ENCODE measurements at regions not wholly inside any gene's neighbourhood (a gene's known extent, or its start where the extent isn't known, plus 50 kb on each side); places are given as distances from the start of the nearest gene placed in this dataset.

- Mint-ChIP-seq H3K9me3 (peaks cover 5 to 15% of the 10 kb centered on the region in 2 donors), H3K27ac (peak overlapping the region; percentile 87 to 95), H3K36me3 (peaks cover 9 to 11% of the 10 kb centered on the region in 2 donors)
- DNase-seq (ENCODE audit: low spot score in 2 of 2) (peak; percentile 71 to 80), ATAC-seq (peak; percentile 80 to 84)
Observed at GRCh38 chr16:79269211-79269863, 331.2 kb downstream of the MAF start.

- Mint-ChIP-seq H3K9me3 (peaks cover 6 to 15% of the 10 kb centered on the region in 2 donors), H3K27ac (peak overlapping the region; percentile 81 to 84), H3K36me3 (peaks cover 14 to 15% of the 10 kb centered on the region in 2 donors)
- DNase-seq (ENCODE audit: low spot score in 2 of 2) (peak; percentile 56 to 65), ATAC-seq (peak; percentile 30 to 42)
Observed at GRCh38 chr16:79267781-79268180, 332.8 kb downstream of the MAF start.

GRCh38 chr16:79267146-79267545, 333.4 kb downstream of the MAF start:
- H3K27ac Mint-ChIP-seq: peak overlapping the region; percentile 62 to 81
- DNase-seq (ENCODE audit: low spot score in 2 of 2) (no peak), ATAC-seq (no peak)
- H3K36me3 Mint-ChIP-seq: peaks cover 14 to 15% of the 10 kb centered on the region in 2 donors
- H3K9me3 Mint-ChIP-seq: peaks cover 9 to 12% of the 10 kb centered on the region in 2 donors

- ATAC-seq (no peak), DNase-seq (ENCODE audit: low spot score in 2 of 2) (no peak)
- Mint-ChIP-seq H3K27ac (no peak overlapping the region), H3K36me3 (peaks cover 14 to 15% of the 10 kb centered on the region in 2 donors), H3K9me3 (peaks cover 9 to 12% of the 10 kb centered on the region in 2 donors)
Observed at GRCh38 chr16:79265701-79266100, 334.8 kb downstream of the MAF start.

GRCh38 chr16:79265196-79265595, 335.3 kb downstream of the MAF start:
- Mint-ChIP-seq H3K9me3 (peaks cover 9 to 12% of the 10 kb centered on the region in 2 donors), H3K36me3 (peaks cover 14 to 15% of the 10 kb centered on the region in 2 donors), H3K27ac (no peak overlapping the region)
- DNase-seq (ENCODE audit: low spot score in 2 of 2) (no peak), ATAC-seq (no peak)

GRCh38 chr16:79264237-79265109, 336.1 kb downstream of the MAF start:
- Mint-ChIP-seq H3K9me3 (peaks cover 9 to 12% of the 10 kb centered on the region in 2 donors), H3K27ac (no peak overlapping the region), H3K36me3 (peaks cover 14 to 15% of the 10 kb centered on the region in 2 donors)
- ATAC-seq: no peak
- no peak for DNase-seq (ENCODE audit: low spot score in 2 of 2)

- Mint-ChIP-seq H3K9me3 (peaks cover 9 to 12% of the 10 kb centered on the region in 2 donors), H3K27ac (no peak overlapping the region), H3K36me3 (peaks cover 14 to 15% of the 10 kb centered on the region in 2 donors)
- no peak for DNase-seq (ENCODE audit: low spot score in 2 of 2)
- no peak for ATAC-seq
Observed at GRCh38 chr16:79263425-79263824, 337.1 kb downstream of the MAF start.

Measured in activated naive CD4-positive, alpha-beta T cell treated with anti-CD3 and anti-CD28 coated beads, Interleukin-2, amount 50 U/mL, for 72 hours (primary cell).